ENCODE measurements at regions not wholly inside any gene's neighbourhood (a gene's known extent, or its start where the extent isn't known, plus 50 kb on each side); places are given as distances from the start of the nearest gene placed in this dataset.
"Not testable (repeated sequence)": the region's sequence is repeated elsewhere in the genome, so short reads cannot be mapped to it uniquely, and the experiment has no call there.

- TF ChIP-seq CTCF (IDR thresholded peaks at IDR 0.05) (no peak), POLR2A (IDR thresholded peaks at IDR 0.05) (no peak)
- H3K27ac ChIP-seq, result no peak overlapping the region
- H3K36me3 ChIP-seq (ENCODE audit: low read depth, missing control alignments), result no peaks in the 10 kb centered on the region
- 78 to 82% methylated on average over 10 of the region's 10 CpGs for WGBS, 2 donors
- no peak overlapping the region for H3K4me3 ChIP-seq
- H3K9me3 ChIP-seq, result no peaks in the 10 kb centered on the region
- no peaks in the 10 kb centered on the region for H3K4me1 ChIP-seq
- no peak for DNase-seq
- no peaks in the 10 kb centered on the region for H3K27me3 ChIP-seq
- intact Hi-C loops (cut with DNase I; ENCODE audit: low total_unique reads), result no loop called here
Observed at GRCh38 chr5:173484569-173484968, 131.9 kb downstream of the BOD1 start.

- H3K27me3 ChIP-seq, H3K4me1 ChIP-seq: not testable (repeated sequence)
Observed at GRCh38 chr5:173483599-173483998, 132.9 kb downstream of the BOD1 start.

GRCh38 chr5:173483160-173483559, 133.3 kb downstream of the BOD1 start:
- Histone ChIP-seq H3K27me3 (no peaks in the 10 kb centered on the region), H3K4me1 (no peaks in the 10 kb centered on the region), H3K4me3 (no peak overlapping the region), H3K36me3 (ENCODE audit: low read depth, missing control alignments) (no peaks in the 10 kb centered on the region), H3K9me3 (no peaks in the 10 kb centered on the region), H3K27ac (no peak overlapping the region)
- no peak for DNase-seq
- intact Hi-C loops (cut with DNase I; ENCODE audit: low total_unique reads), result no loop called here
- TF ChIP-seq POLR2A (IDR thresholded peaks at IDR 0.05) (no peak), CTCF (IDR thresholded peaks at IDR 0.05) (no peak)
- WGBS, 2 donors, result 96% methylated on average over 3 to 4 of the region's 4 CpGs

More at GRCh38 chr5:173483599-173483998, 132.9 kb downstream of the BOD1 start:
- H3K27ac ChIP-seq; H3K36me3 ChIP-seq (ENCODE audit: low read depth, missing control alignments); H3K4me3 ChIP-seq; intact Hi-C loops (cut with DNase I; ENCODE audit: low total_unique reads); H3K9me3 ChIP-seq; DNase-seq: not testable (repeated sequence)
- 80 to 95% methylated on average over 3 of the region's 3 CpGs for WGBS, 2 donors

GRCh38 chr5:173481821-173482220, 134.6 kb downstream of the BOD1 start:
- Histone ChIP-seq H3K4me3 (no peak overlapping the region), H3K9me3 (no peaks in the 10 kb centered on the region), H3K36me3 (ENCODE audit: low read depth, missing control alignments) (no peaks in the 10 kb centered on the region), H3K27me3 (no peaks in the 10 kb centered on the region), H3K4me1 (no peaks in the 10 kb centered on the region), H3K27ac (no peak overlapping the region)
- 73 to 75% methylated on average over 5 of the region's 5 CpGs for WGBS, 2 donors
- no peak for DNase-seq
- intact Hi-C loops (cut with DNase I; ENCODE audit: low total_unique reads), result no loop called here
- TF ChIP-seq CTCF (IDR thresholded peaks at IDR 0.05) (no peak), POLR2A (IDR thresholded peaks at IDR 0.05) (no peak)

GRCh38 chr5:173480896-173481295, 135.6 kb downstream of the BOD1 start:
- DNase-seq, result no peak
- Histone ChIP-seq H3K27ac (no peak overlapping the region), H3K36me3 (ENCODE audit: low read depth, missing control alignments) (no peaks in the 10 kb centered on the region), H3K4me1 (no peaks in the 10 kb centered on the region), H3K4me3 (no peak overlapping the region), H3K9me3 (no peaks in the 10 kb centered on the region), H3K27me3 (no peaks in the 10 kb centered on the region)
- intact Hi-C loops (cut with DNase I; ENCODE audit: low total_unique reads), result no loop called here
- TF ChIP-seq CTCF (IDR thresholded peaks at IDR 0.05) (no peak), POLR2A (IDR thresholded peaks at IDR 0.05) (no peak)
